Nephron progenitor cell (in vitro differentiated cells): ENCODE measurements at regions not wholly inside any gene's neighbourhood (a gene's known extent, or its start where the extent isn't known, plus 50 kb on each side); places are given as distances from the start of the nearest gene placed in this dataset.

Experiments
- DNase-seq: peaks from one replicate; pipeline ENCODE4 v3.0.0; 2021
- H3K27ac Mint-ChIP-seq: 2 replicates; pipeline ENCODE4 v1.8.0; 2021; ENCODE audit warnings: mild to moderate bottlenecking, moderate library complexity, mixed read lengths
- H3K27me3 Mint-ChIP-seq: 2 replicates; pipeline ENCODE4 v1.8.0; 2021; ENCODE audit warnings: mild to moderate bottlenecking, low read depth, mixed read lengths; ENCODE audit not compliant: poor library complexity
- H3K36me3 Mint-ChIP-seq: 2 replicates; pipeline ENCODE4 v1.8.0; 2021; ENCODE audit warnings: low read depth, mixed read lengths
- H3K4me1 Mint-ChIP-seq: 2 replicates; pipeline ENCODE4 v1.8.0; 2021; ENCODE audit warnings: mixed read lengths
- H3K4me3 Mint-ChIP-seq: 2 replicates; pipeline ENCODE4 v1.8.0; 2021; ENCODE audit warnings: mild to moderate bottlenecking, moderate library complexity, mixed read lengths
- H3K9me3 Mint-ChIP-seq: 2 replicates; pipeline ENCODE4 v1.8.0; 2021; ENCODE audit warnings: mild to moderate bottlenecking, moderate library complexity, mixed read lengths
- CTCF ChIP-seq: fragments of 200-600 bp; sonication (generic); IDR thresholded peaks from 2 replicates; pipeline ENCODE4 v1.5.0; 2021; ENCODE audit warnings: antibody characterized with exemption

GRCh38 chr22:34080433-34080832 lies 160.2 kb upstream of the LARGE1 start:
- no peaks in the 10 kb centered on the region for H3K36me3 Mint-ChIP-seq
- no peak for DNase-seq
- H3K4me3 Mint-ChIP-seq = no peak overlapping the region
- no peaks in the 10 kb centered on the region for H3K9me3 Mint-ChIP-seq
- no peak for TF ChIP-seq CTCF
- peaks cover 7% of the 10 kb centered on the region for H3K4me1 Mint-ChIP-seq
- H3K27me3 Mint-ChIP-seq = no peaks in the 10 kb centered on the region
- H3K27ac Mint-ChIP-seq = no peak overlapping the region

GRCh38 chr22:34096770-34097169 lies 176.5 kb upstream of the LARGE1 start:
- Mint-ChIP-seq H3K9me3 (no peaks in the 10 kb centered on the region), H3K36me3 (no peaks in the 10 kb centered on the region), H3K27me3 (peaks cover 4% of the 10 kb centered on the region), H3K4me1 (no peaks in the 10 kb centered on the region), H3K4me3 (no peak overlapping the region), H3K27ac (no peak overlapping the region)
- no peak for TF ChIP-seq CTCF
- DNase-seq = no peak

- Mint-ChIP-seq H3K4me3 (no peak overlapping the region), H3K36me3 (no peaks in the 10 kb centered on the region), H3K9me3 (no peaks in the 10 kb centered on the region), H3K27me3 (peaks cover 8% of the 10 kb centered on the region), H3K4me1 (no peaks in the 10 kb centered on the region), H3K27ac (no peak overlapping the region)
- no peak for TF ChIP-seq CTCF
- no peak for DNase-seq
These were observed 179.0 kb upstream of the LARGE1 start for GRCh38 chr22:34099278-34099677.

- peaks cover 6% of the 10 kb centered on the region for H3K4me1 Mint-ChIP-seq
- peaks cover 15% of the 10 kb centered on the region for H3K27me3 Mint-ChIP-seq
- peak; percentile 11 for DNase-seq
- no peak for TF ChIP-seq CTCF
- no peak overlapping the region for H3K4me3 Mint-ChIP-seq
- no peaks in the 10 kb centered on the region for H3K9me3 Mint-ChIP-seq
- H3K27ac Mint-ChIP-seq = no peak overlapping the region
- no peaks in the 10 kb centered on the region for H3K36me3 Mint-ChIP-seq
These were observed 182.4 kb upstream of the LARGE1 start for GRCh38 chr22:34102633-34103032.

- H3K4me1 Mint-ChIP-seq = peaks cover 6% of the 10 kb centered on the region
- peaks cover 22% of the 10 kb centered on the region for H3K27me3 Mint-ChIP-seq
- no peaks in the 10 kb centered on the region for H3K36me3 Mint-ChIP-seq
- no peak overlapping the region for H3K4me3 Mint-ChIP-seq
- H3K27ac Mint-ChIP-seq = no peak overlapping the region
- peak; percentile 83 for DNase-seq
- H3K9me3 Mint-ChIP-seq = no peaks in the 10 kb centered on the region
- peak; percentile 83 for TF ChIP-seq CTCF
These were observed 185.3 kb upstream of the LARGE1 start for GRCh38 chr22:34105461-34106062.

GRCh38 chr22:34108168-34108567 lies 187.9 kb upstream of the LARGE1 start:
- TF ChIP-seq CTCF = no peak
- Mint-ChIP-seq H3K9me3 (no peaks in the 10 kb centered on the region), H3K4me1 (peaks cover 6% of the 10 kb centered on the region), H3K4me3 (no peak overlapping the region), H3K36me3 (no peaks in the 10 kb centered on the region), H3K27ac (no peak overlapping the region), H3K27me3 (peaks cover 17% of the 10 kb centered on the region)
- no peak for DNase-seq
